ENCODE measurements at regions not wholly inside any gene's neighbourhood (a gene's known extent, or its start where the extent isn't known, plus 50 kb on each side); places are given as distances from the start of the nearest gene placed in this dataset.
A peak's percentile ranks its signal among the peaks of the same experiment; 100 is the strongest.

GRCh38 chr12:111034083-111034885, 113.9 kb upstream of the MYL2 start, which contains the start of gene CUX2:
Gene CUX2, plus strand, starts transcription at chr12:111034165.
- Histone ChIP-seq H3K27me3 (peaks cover 24 to 92% (median 45%) of the 10 kb centered on the region in 9 donors), H3K4me1 (peaks cover 0 to 28% (median 4%) of the 10 kb centered on the region in 12 donors), H3K4me3 (peak within 1 kb of the TSS in 9 of 12 donors; percentile 23 to 48 (median 40)), H3K27ac (no peak within 1 kb of the TSS), H3K36me3 (no peaks in the 10 kb centered on the region), H3K9me3 (no peaks in the 10 kb centered on the region)
- intact Hi-C loops (cut with DNase I), result no loop called here
- ATAC-seq, result no peak
- WGBS, 4 donors, result 1% methylated on average over 31 to 100 of the region's 100 CpGs
- TF ChIP-seq POLR2A (IDR thresholded peaks at IDR 0.05), result no peak
- TF ChIP-seq CTCF (IDR thresholded peaks at IDR 0.05), result no peak
- DNase-seq, result no peak

- H3K9me3 ChIP-seq, result no peaks in the 10 kb centered on the region
- peaks cover 0 to 28% (median 4%) of the 10 kb centered on the region in 12 donors for H3K4me1 ChIP-seq
- DNase-seq, result no peak
- intact Hi-C loops (cut with DNase I), result no loop called here
- TF ChIP-seq CTCF (IDR thresholded peaks at IDR 0.05) (peak in 3 of 12 donors; percentile 19 to 21 (median 20)), POLR2A (IDR thresholded peaks at IDR 0.05) (no peak)
- ATAC-seq, result no peak
- whole genome bisulfite sequencing, 4 donors, result 1 to 2% (median 1%) methylated on average over 23 to 93 of the region's 93 CpGs
- no peak overlapping the region for H3K27ac ChIP-seq
- no peaks in the 10 kb centered on the region for H3K36me3 ChIP-seq
- peaks cover 24 to 90% (median 45%) of the 10 kb centered on the region in 9 donors for H3K27me3 ChIP-seq
- peak overlapping the region in 9 of 12 donors; percentile 19 to 48 (median 26) for H3K4me3 ChIP-seq
Measured at GRCh38 chr12:111033281-111034082, 113.1 kb upstream of the MYL2 start.

- Histone ChIP-seq H3K4me3 (no peak overlapping the region), H3K9me3 (no peaks in the 10 kb centered on the region), H3K4me1 (peaks cover 0 to 28% (median 4%) of the 10 kb centered on the region in 12 donors), H3K36me3 (no peaks in the 10 kb centered on the region), H3K27me3 (peaks cover 24 to 89% (median 45%) of the 10 kb centered on the region in 9 donors), H3K27ac (no peak overlapping the region)
- TF ChIP-seq POLR2A (IDR thresholded peaks at IDR 0.05) (no peak), CTCF (IDR thresholded peaks at IDR 0.05) (no peak)
- intact Hi-C loops (cut with DNase I), result no loop called here
- no peak for ATAC-seq
- WGBS, 4 donors, result 46 to 55% (median 50%) methylated on average over 5 of the region's 5 CpGs
- DNase-seq, result no peak
Measured at GRCh38 chr12:111032591-111032919, 112.2 kb upstream of the MYL2 start.

Measured in heart left ventricle (tissue), 16 donors.